H9 (cell line): ENCODE measurements at regions not wholly inside any gene's neighbourhood (a gene's known extent, or its start where the extent isn't known, plus 50 kb on each side); places are given as distances from the start of the nearest gene placed in this dataset.

Experiments used
- DNase-seq: peaks from one replicate; pipeline ENCODE4 v3.0.0-alpha.2; 2017
- H2AFZ ChIP-seq: one replicate; pipeline ENCODE4 v1.6.1; 2013; ENCODE audit warnings: mild to moderate bottlenecking, low read length, control low read depth, moderate library complexity
- H2AK5ac ChIP-seq: 2 replicates; pipeline ENCODE4 v1.6.1; 2013; ENCODE audit warnings: low read length, control low read depth, mixed read lengths; ENCODE audit not compliant: insufficient read length
- H2BK120ac ChIP-seq: one replicate; pipeline ENCODE4 v1.6.1; 2013; ENCODE audit warnings: low read depth, mild to moderate bottlenecking, low read length, control low read depth, inconsistent platforms; ENCODE audit not compliant: poor library complexity, severe bottlenecking
- H2BK12ac ChIP-seq: 2 replicates; pipeline ENCODE4 v1.6.1; 2013; ENCODE audit warnings: low read length, control low read depth, mixed read lengths, low read depth; ENCODE audit not compliant: insufficient read length
- H2BK15ac ChIP-seq: 2 replicates; pipeline ENCODE4 v1.6.1; 2013; ENCODE audit warnings: low read depth, low read length, control low read depth
- H2BK20ac ChIP-seq: one replicate; pipeline ENCODE4 v1.6.1; 2013; ENCODE audit warnings: low read depth, mild to moderate bottlenecking, low read length, control low read depth, inconsistent platforms; ENCODE audit not compliant: poor library complexity, severe bottlenecking
- H2BK5ac ChIP-seq: 2 replicates; pipeline ENCODE4 v1.6.1; 2013; ENCODE audit warnings: low read length, control low read depth, mixed read lengths; ENCODE audit not compliant: insufficient read length
- H3K14ac ChIP-seq: 2 replicates; pipeline ENCODE4 v1.6.1; 2013; ENCODE audit warnings: low read length, control low read depth; ENCODE audit not compliant: insufficient read depth
- H3K18ac ChIP-seq: 2 replicates; pipeline ENCODE4 v1.6.1; 2013; ENCODE audit warnings: low read depth, mild to moderate bottlenecking, mixed read lengths, low read length, control low read depth; ENCODE audit not compliant: insufficient read length
- H3K23ac ChIP-seq: 2 replicates; pipeline ENCODE4 v1.6.1; 2013; ENCODE audit warnings: low read length, control low read depth, mixed read lengths, low read depth; ENCODE audit not compliant: insufficient read length
- H3K23me2 ChIP-seq: 2 replicates; pipeline ENCODE4 v1.6.1; 2013; ENCODE audit warnings: low read depth, mild to moderate bottlenecking, mixed read lengths, low read length, control low read depth; ENCODE audit not compliant: insufficient read length, poor library complexity, severe bottlenecking
- H3K27ac ChIP-seq: 2 replicates; pipeline ENCODE4 v1.5.1; 2013; ENCODE audit warnings: low read length, control low read depth, mixed read lengths, low read depth; ENCODE audit not compliant: insufficient read length
- H3K27me3 ChIP-seq: 2 replicates; pipeline ENCODE4 v1.6.1; 2013; ENCODE audit warnings: low read length, control low read depth, inconsistent platforms; ENCODE audit not compliant: insufficient read depth
- H3K4ac ChIP-seq: 2 replicates; pipeline ENCODE4 v1.6.1; 2013; ENCODE audit warnings: low read depth, mild to moderate bottlenecking, control low read depth, inconsistent platforms, low read length, moderate library complexity
- H3K4me1 ChIP-seq: 2 replicates; pipeline ENCODE4 v1.6.1; 2013; ENCODE audit warnings: low read length, control low read depth, inconsistent platforms; ENCODE audit not compliant: insufficient read depth
- H3K4me2 ChIP-seq: 2 replicates; pipeline ENCODE4 v1.6.1; 2013; ENCODE audit warnings: low read length, control low read depth, mixed read lengths; ENCODE audit not compliant: insufficient read length, insufficient read depth
- H3K56ac ChIP-seq: 2 replicates; pipeline ENCODE4 v1.6.1; 2013; ENCODE audit warnings: low read depth, mild to moderate bottlenecking, mixed read lengths, low read length, control low read depth; ENCODE audit not compliant: insufficient read length
- H3K79me1 ChIP-seq: 2 replicates; pipeline ENCODE4 v1.6.1; 2013; ENCODE audit warnings: low read depth, mild to moderate bottlenecking, moderate library complexity, low read length, control low read depth, inconsistent platforms; ENCODE audit not compliant: insufficient read depth, poor library complexity, severe bottlenecking
- H3K79me2 ChIP-seq: 2 replicates; pipeline ENCODE4 v1.6.1; 2013; ENCODE audit warnings: low read length, control low read depth, inconsistent platforms; ENCODE audit not compliant: insufficient read depth
- H3K9ac ChIP-seq: 2 replicates; pipeline ENCODE4 v1.6.1; 2013; ENCODE audit warnings: low read length, control low read depth, mixed read lengths; ENCODE audit not compliant: insufficient read length; ENCODE audit errors: extremely low read depth
- H3K9me3 ChIP-seq: one replicate; pipeline ENCODE4 v1.6.1; 2013; ENCODE audit warnings: low read depth, low read length, inconsistent platforms; ENCODE audit not compliant: control insufficient read depth
- H3T11ph ChIP-seq: one replicate; pipeline ENCODE4 v1.6.1; 2013; ENCODE audit warnings: mild to moderate bottlenecking, low read length, control low read depth, inconsistent platforms
- H4K20me1 ChIP-seq: one replicate; pipeline ENCODE4 v1.6.1; 2013; ENCODE audit not compliant: control insufficient read depth, insufficient read length, insufficient read depth
- H4K5ac ChIP-seq: 2 replicates; pipeline ENCODE4 v1.6.1; 2013; ENCODE audit warnings: low read depth, mild to moderate bottlenecking, mixed read lengths, low read length, control low read depth; ENCODE audit not compliant: insufficient read length
- H4K8ac ChIP-seq: replicated peaks from 2 replicates; pipeline ENCODE4 v1.6.1; 2013; ENCODE audit warnings: low read length, control low read depth, mixed read lengths, low read depth; ENCODE audit not compliant: insufficient read length
- H4K91ac ChIP-seq: 2 replicates; pipeline ENCODE4 v1.6.1; 2013; ENCODE audit warnings: low read depth, mild to moderate bottlenecking, moderate library complexity, mixed read lengths, low read length, control low read depth; ENCODE audit not compliant: insufficient read length
- H3K27ac Mint-ChIP-seq, 3 experiments: 2 replicates in 2 of 3; 3 replicates in 1 of 3; pipeline ENCODE4 v1.8.0; 2020 to 2021; ENCODE audit warnings: mixed read lengths in 3 of 3, mild to moderate bottlenecking in 1 of 3, moderate library complexity in 1 of 3
- H3K27me3 Mint-ChIP-seq: 2 replicates; pipeline ENCODE4 v1.8.0; 2021; ENCODE audit warnings: low read depth, mild to moderate bottlenecking, moderate library complexity, mixed read lengths
- H3K36me3 Mint-ChIP-seq, 3 experiments: 2 replicates in 2 of 3; 3 replicates in 1 of 3; pipeline ENCODE4 v1.8.0; 2020 to 2021; ENCODE audit warnings: low read depth in 3 of 3, mixed read lengths in 3 of 3; ENCODE audit not compliant: insufficient read depth in 1 of 3
- H3K4me1 Mint-ChIP-seq, 2 experiments: 2 replicates each; pipeline ENCODE4 v1.8.0; 2020; ENCODE audit warnings: mixed read lengths in 2 of 2
- H3K4me3 Mint-ChIP-seq, 2 experiments: 2 replicates in 1 of 2; 3 replicates in 1 of 2; pipeline ENCODE4 v1.8.0; 2020 to 2021; ENCODE audit warnings: mild to moderate bottlenecking in 2 of 2, mixed read lengths in 2 of 2, moderate library complexity in 1 of 2
- H3K9me3 Mint-ChIP-seq, 2 experiments: 2 replicates in 1 of 2; 3 replicates in 1 of 2; pipeline ENCODE4 v1.8.0; 2020; ENCODE audit warnings: mild to moderate bottlenecking in 2 of 2, mixed read lengths in 2 of 2, moderate library complexity in 1 of 2
- CTCF ChIP-seq: fragments of 200-600 bp; sonication (generic); conservative IDR thresholded peaks from 3 replicates; pipeline ENCODE4 v1.8.0; 2021; ENCODE audit warnings: antibody characterized with exemption, mild to moderate bottlenecking
- WGBS: extraction: QIAGEN DNeasy Blood & Tissue Kit; methylation state at CpG from one replicate; pipeline ENCODE4 v1.1.7; 2013; ENCODE audit warnings: missing lambda C conversion rate, low lambda C conversion rate, mixed read lengths; ENCODE audit not compliant: insufficient read length; ENCODE audit errors: extremely low coverage; 5-methylcytosine and 5-hydroxymethylcytosine counted together

- H3K27me3 ChIP-seq = no peaks in the 10 kb centered on the region
- no peak overlapping the region for H4K5ac ChIP-seq
- no peak overlapping the region for H3T11ph ChIP-seq
- no peak for DNase-seq
- H4K20me1 ChIP-seq = no peaks in the 10 kb centered on the region
- no peaks in the 10 kb centered on the region for H3K4me1 Mint-ChIP-seq
- no peak overlapping the region for H3K14ac ChIP-seq
- H3K23me2 ChIP-seq = no peaks in the 10 kb centered on the region
- peaks cover 25 to 53% (median 30%) of the 10 kb centered on the region in 3 experiments for H3K36me3 Mint-ChIP-seq
- no peak overlapping the region for H4K91ac ChIP-seq
- no peak overlapping the region for H4K8ac ChIP-seq
- H3K27ac ChIP-seq = no peak overlapping the region
- no peaks in the 10 kb centered on the region for H3K79me1 ChIP-seq
- no peak overlapping the region for H2AFZ ChIP-seq
- H3K56ac ChIP-seq = no peak overlapping the region
- no peak overlapping the region for H3K27ac Mint-ChIP-seq
- no peak overlapping the region for H3K4me3 Mint-ChIP-seq
- no CpG with 5 or more reads among the region's 3 CpGs for WGBS
- no peak overlapping the region for H3K23ac ChIP-seq
- TF ChIP-seq CTCF = no peak
- H3K9me3 ChIP-seq = peaks cover 49% of the 10 kb centered on the region
- peaks cover 4% of the 10 kb centered on the region for H3K27me3 Mint-ChIP-seq
- H2BK20ac ChIP-seq = no peak overlapping the region
- H3K9me3 Mint-ChIP-seq = peaks cover 76 to 79% of the 10 kb centered on the region in 2 experiments
- no peak overlapping the region for H2BK5ac ChIP-seq
- no peaks in the 10 kb centered on the region for H3K4me1 ChIP-seq
- no peak overlapping the region for H3K4me2 ChIP-seq
- H3K4ac ChIP-seq = no peak overlapping the region
- H2BK15ac ChIP-seq = no peak overlapping the region
- H2BK120ac ChIP-seq = no peak overlapping the region
- no peak overlapping the region for H2BK12ac ChIP-seq
- H2AK5ac ChIP-seq = no peak overlapping the region
- no peaks in the 10 kb centered on the region for H3K79me2 ChIP-seq
- no peak overlapping the region for H3K18ac ChIP-seq
- no peak overlapping the region for H3K9ac ChIP-seq
These were observed 57.0 kb upstream of the DYNC1I2 start for GRCh38 chr2:171630089-171630770.
